ENCODE measurements at regions not wholly inside any gene's neighbourhood (a gene's known extent, or its start where the extent isn't known, plus 50 kb on each side); places are given as distances from the start of the nearest gene placed in this dataset.

DNA sequence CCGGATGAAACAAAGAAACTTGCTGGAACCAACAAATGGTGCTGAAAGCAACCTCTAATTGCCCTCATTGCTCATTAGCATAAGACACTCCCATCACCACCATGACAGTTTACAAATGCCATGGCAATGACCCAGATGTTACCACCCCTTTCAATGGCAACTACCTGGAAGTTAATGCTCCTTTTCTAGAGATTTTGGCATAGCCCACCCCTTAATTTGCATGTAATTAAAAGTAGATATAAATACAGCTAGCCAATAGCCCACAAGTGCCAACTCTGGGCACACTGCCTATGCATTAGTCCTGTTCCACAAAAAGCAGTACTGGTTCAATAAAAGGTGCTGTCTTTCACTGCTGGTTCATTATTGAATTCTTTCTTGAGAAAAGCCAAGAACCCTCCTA is 410.3 kb upstream of the PPP1R2C start:
- DNase-seq, result no peak
- Histone ChIP-seq H3K36me3 (ENCODE audit: low read depth) (no peaks in the 10 kb centered on the region), H3K9me3 (ENCODE audit: insufficient read depth, low read depth) (no peaks in the 10 kb centered on the region), H2AFZ (no peak overlapping the region), H3K27ac (no peak overlapping the region), H3K9me2 (ENCODE audit: insufficient read depth) (no peaks in the 10 kb centered on the region), H3K4me3 (no peak overlapping the region), H3K79me2 (ENCODE audit: low read depth) (no peaks in the 10 kb centered on the region), H4K20me1 (ENCODE audit: insufficient read depth) (no peaks in the 10 kb centered on the region), H3F3A (ENCODE audit: insufficient read depth, low read depth) (no peaks in the 10 kb centered on the region), H3K27me3 (ENCODE audit: insufficient read depth, low read depth) (no peaks in the 10 kb centered on the region), H3K4me2 (no peak overlapping the region), H3K4me1 (replicated peaks; ENCODE audit: insufficient read depth) (no peaks in the 10 kb centered on the region)
- CTCF ChIA-PET, result no interaction called here
- BruUV-seq (replicated peaks), result no TSS peak
- POLR2A ChIA-PET (ENCODE audit: unreplicated experiment), result no interaction called here
- no peak for TF ChIP-seq CTCF (conservative IDR thresholded peaks at IDR 0.05)
- TF ChIP-seq EZH2 (IDR thresholded peaks at IDR 0.05; ENCODE audit: low read depth), result no peak
- intact Hi-C loops (cut with micrococcal nuclease; ENCODE audit: unreplicated experiment), result no loop called here

DNA sequence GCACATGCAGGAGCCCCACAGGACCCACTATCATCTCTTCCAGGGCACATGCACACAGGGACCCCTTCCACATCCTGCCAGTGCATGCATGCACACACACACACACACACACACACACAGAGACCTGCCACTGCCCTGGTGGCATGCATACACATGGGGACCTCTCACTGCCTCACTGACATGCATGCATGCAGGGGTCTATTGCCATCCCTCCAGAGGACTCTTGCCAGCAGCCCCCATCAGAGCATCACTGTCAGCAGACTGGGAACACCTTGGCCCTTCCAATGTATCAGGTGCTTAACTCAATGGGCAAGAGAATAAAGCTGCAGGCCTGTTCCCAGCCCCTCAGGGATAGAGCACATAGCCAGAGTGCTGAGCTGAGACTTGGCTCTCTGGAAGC is 433.6 kb upstream of the PPP1R2C start:
- no peaks in the 10 kb centered on the region for H3K9me3 ChIP-seq (ENCODE audit: insufficient read depth, low read depth)

DNA sequence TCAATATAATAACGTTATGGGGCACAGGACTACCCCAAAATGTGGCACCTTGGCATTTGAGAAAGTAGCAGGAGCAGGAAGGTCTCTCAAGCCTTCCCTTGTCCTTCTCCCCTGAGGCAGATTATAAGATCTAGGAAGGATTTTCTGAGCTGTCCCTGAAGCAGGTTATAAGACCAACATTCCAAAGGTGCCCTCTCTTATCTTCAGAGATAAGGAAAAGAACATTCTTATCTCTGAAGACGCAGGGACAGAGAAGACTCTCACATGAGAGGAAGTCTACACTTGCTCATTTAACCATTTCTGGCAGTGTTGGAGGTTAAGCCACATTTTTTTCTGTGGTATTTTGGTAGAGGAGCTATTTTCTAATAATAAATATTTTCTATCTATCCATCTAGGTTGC is 437.9 kb upstream of the MAOA start:
- no TSS peak for BruUV-seq (replicated peaks)
- H3K27me3 ChIP-seq (ENCODE audit: insufficient read depth, low read depth), result no peaks in the 10 kb centered on the region
- no peaks in the 10 kb centered on the region for H4K20me1 ChIP-seq (ENCODE audit: insufficient read depth)
- no peak overlapping the region for H3K4me2 ChIP-seq
- H3K36me3 ChIP-seq (ENCODE audit: low read depth), result no peaks in the 10 kb centered on the region
- H3K79me2 ChIP-seq (ENCODE audit: low read depth), result no peaks in the 10 kb centered on the region
- TF ChIP-seq EZH2 (IDR thresholded peaks at IDR 0.05; ENCODE audit: low read depth) (no peak), CTCF (conservative IDR thresholded peaks at IDR 0.05) (no peak)
- ChIA-PET CTCF (no interaction called here), POLR2A (ENCODE audit: unreplicated experiment) (no interaction called here)
- no peak overlapping the region for H3K4me3 ChIP-seq
- no peaks in the 10 kb centered on the region for H3K9me3 ChIP-seq (ENCODE audit: insufficient read depth, low read depth)
- intact Hi-C loops (cut with micrococcal nuclease; ENCODE audit: unreplicated experiment), result no loop called here
- no peak overlapping the region for H2AFZ ChIP-seq
- H3K9me2 ChIP-seq (ENCODE audit: insufficient read depth), result no peaks in the 10 kb centered on the region
- no peaks in the 10 kb centered on the region for H3F3A ChIP-seq (ENCODE audit: insufficient read depth, low read depth)
- no peaks in the 10 kb centered on the region for H3K4me1 ChIP-seq (replicated peaks; ENCODE audit: insufficient read depth)
- DNase-seq, result no peak
- no peak overlapping the region for H3K27ac ChIP-seq

More for the DNA sequence above, 433.6 kb upstream of the PPP1R2C start:
- intact Hi-C loops (cut with micrococcal nuclease; ENCODE audit: unreplicated experiment), result no loop called here
- H3K4me3 ChIP-seq, result no peak overlapping the region
- H3K36me3 ChIP-seq (ENCODE audit: low read depth), result no peaks in the 10 kb centered on the region
- ChIA-PET POLR2A (ENCODE audit: unreplicated experiment) (no interaction called here), CTCF (no interaction called here)
- H4K20me1 ChIP-seq (ENCODE audit: insufficient read depth), result no peaks in the 10 kb centered on the region
- no peaks in the 10 kb centered on the region for H3K4me1 ChIP-seq (replicated peaks; ENCODE audit: insufficient read depth)
- no TSS peak for BruUV-seq (replicated peaks)
- no peaks in the 10 kb centered on the region for H3F3A ChIP-seq (ENCODE audit: insufficient read depth, low read depth)
- no peaks in the 10 kb centered on the region for H3K27me3 ChIP-seq (ENCODE audit: insufficient read depth, low read depth)
- H3K4me2 ChIP-seq, result no peak overlapping the region
- H3K79me2 ChIP-seq (ENCODE audit: low read depth), result no peaks in the 10 kb centered on the region
- TF ChIP-seq EZH2 (IDR thresholded peaks at IDR 0.05; ENCODE audit: low read depth), result no peak
- no peak for TF ChIP-seq CTCF (conservative IDR thresholded peaks at IDR 0.05)
- no peak overlapping the region for H2AFZ ChIP-seq
- H3K27ac ChIP-seq, result no peak overlapping the region
- DNase-seq, result no peak
- H3K9me2 ChIP-seq (ENCODE audit: insufficient read depth), result no peaks in the 10 kb centered on the region
